CD8-positive, alpha-beta memory T cell (primary cell): ENCODE measurements at regions not wholly inside any gene's neighbourhood (a gene's known extent, or its start where the extent isn't known, plus 50 kb on each side); places are given as distances from the start of the nearest gene placed in this dataset.

Experiments
- CTCF ChIA-PET: fragments of 350-600 bp; sonication (Branson Sonifier 250); formaldehyde crosslinking; loops from one replicate; lab custom pipeline; 2021; ENCODE audit warnings: antibody characterized with exemption; lab: Charles Lee
- POLR2A ChIA-PET: fragments of 350-600 bp; sonication (Branson Sonifier 250); formaldehyde crosslinking; loops from one replicate; lab custom pipeline; 2021; ENCODE audit warnings: antibody characterized with exemption; lab: Charles Lee
- DNase-seq, 5 donors: peaks; one replicate each; pipeline versions ENCODE4 v3.0.0 to v3.0.0-alpha.2; 2020 to 2022; ENCODE audit warnings: mixed read lengths in 1 of 5
- H3K27ac ChIP-seq: one replicate; pipeline ENCODE4 v1.7.0; 2013; ENCODE audit warnings: low read depth, mild to moderate bottlenecking, low read length, moderate library complexity
- H3K27me3 ChIP-seq: 2 replicates; pipeline ENCODE4 v1.7.0; 2013; ENCODE audit warnings: low read length, mild to moderate bottlenecking; ENCODE audit not compliant: insufficient read depth, poor library complexity, severe bottlenecking
- H3K36me3 ChIP-seq: 2 replicates; pipeline ENCODE4 v1.7.0; 2013; ENCODE audit warnings: mild to moderate bottlenecking, low read length, moderate library complexity; ENCODE audit not compliant: insufficient read depth
- H3K4me1 ChIP-seq: 2 replicates; pipeline ENCODE4 v1.7.0; 2013; ENCODE audit warnings: mild to moderate bottlenecking, low read length, moderate library complexity; ENCODE audit not compliant: insufficient read depth
- H3K4me3 ChIP-seq: 2 replicates; pipeline ENCODE4 v1.7.0; 2013; ENCODE audit warnings: mild to moderate bottlenecking, low read length
- H3K9me3 ChIP-seq: 2 replicates; pipeline ENCODE4 v1.7.0; 2013; ENCODE audit warnings: mild to moderate bottlenecking, low read length
- H3K27ac Mint-ChIP-seq, 8 donors: one replicate each; pipeline ENCODE4 v1.8.0; 2020 to 2021; ENCODE audit warnings: mixed read lengths in 8 of 8, mild to moderate bottlenecking in 6 of 8, inconsistent platforms in 3 of 8, moderate library complexity in 3 of 8
- H3K27me3 Mint-ChIP-seq, 2 donors: one replicate each; pipeline ENCODE4 v1.8.0; 2020 to 2021; ENCODE audit warnings: mixed read lengths in 2 of 2, mild to moderate bottlenecking in 1 of 2, moderate library complexity in 1 of 2
- H3K36me3 Mint-ChIP-seq, 3 donors: one replicate each; pipeline ENCODE4 v1.8.0; 2020 to 2021; ENCODE audit warnings: mixed read lengths in 3 of 3, inconsistent platforms in 1 of 3, mild to moderate bottlenecking in 1 of 3
- H3K4me1 Mint-ChIP-seq, 3 donors: one replicate each; pipeline ENCODE4 v1.8.0; 2020 to 2021; ENCODE audit warnings: mixed read lengths in 3 of 3, inconsistent platforms in 1 of 3, mild to moderate bottlenecking in 1 of 3
- H3K4me3 Mint-ChIP-seq, 7 donors: one replicate each; pipeline ENCODE4 v1.8.0; 2020 to 2021; ENCODE audit warnings: mixed read lengths in 7 of 7, mild to moderate bottlenecking in 6 of 7, moderate library complexity in 4 of 7, inconsistent platforms in 2 of 7
- H3K9me3 Mint-ChIP-seq, 5 donors: one replicate each; pipeline ENCODE4 v1.8.0; 2020 to 2022; ENCODE audit warnings: mixed read lengths in 5 of 5, mild to moderate bottlenecking in 3 of 5, moderate library complexity in 2 of 5, inconsistent platforms in 1 of 5

DNA sequence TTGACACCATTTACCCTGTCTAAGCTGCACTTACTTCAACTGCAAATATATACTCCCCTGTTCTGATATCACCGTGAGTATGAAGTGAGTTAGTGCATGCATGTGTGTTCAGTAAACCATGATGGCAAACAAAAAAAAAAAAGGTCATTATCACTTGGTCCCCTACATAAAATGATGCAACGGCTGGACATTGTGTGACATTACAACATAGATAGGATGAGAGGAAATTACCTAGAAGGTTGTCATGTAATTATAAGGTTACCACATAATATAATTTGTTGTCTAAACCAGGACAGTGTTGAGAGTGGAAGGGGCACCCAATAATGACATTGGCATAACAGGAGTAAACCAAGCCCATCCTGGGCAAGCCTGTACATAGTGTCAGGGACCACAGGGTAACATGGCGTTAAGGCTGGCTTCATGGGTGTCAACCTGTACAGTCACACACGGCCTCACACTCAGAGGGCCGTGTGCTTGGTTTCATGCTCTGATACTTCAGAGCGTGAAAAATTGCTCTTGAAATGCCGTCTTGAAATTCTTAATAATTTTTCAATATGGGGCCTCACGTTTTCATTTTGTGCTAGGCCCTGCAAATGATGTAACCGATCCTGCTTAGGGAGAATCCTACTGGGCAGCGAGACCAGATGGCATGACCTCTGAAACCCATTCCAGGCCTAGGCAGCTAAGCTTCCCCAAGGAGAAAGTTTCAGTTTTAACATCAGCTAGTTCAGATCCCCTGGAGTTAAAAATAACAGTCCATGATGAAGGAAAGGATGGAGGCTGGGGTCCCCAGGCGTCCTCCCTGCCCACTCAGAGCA, 106.1 kb downstream of the AXIN2 start:
- ChIA-PET POLR2A (no interaction called here), CTCF (interaction anchor here (1.3 kb wide), 1 partner anchor 339 kb away, joined by 3 read pairs; no protein-coding TSS in a partner anchor)
- H3K27ac Mint-ChIP-seq: no peak overlapping the region
- Histone ChIP-seq H3K36me3 (no peaks in the 10 kb centered on the region), H3K27me3 (no peaks in the 10 kb centered on the region), H3K9me3 (no peaks in the 10 kb centered on the region), H3K4me1 (no peaks in the 10 kb centered on the region), H3K27ac (no peak overlapping the region), H3K4me3 (no peak overlapping the region)
- peaks cover 4 to 5% of the 10 kb centered on the region in 2 donors for H3K27me3 Mint-ChIP-seq
- H3K4me1 Mint-ChIP-seq: no peaks in the 10 kb centered on the region
- peaks cover 0 to 10% (median 0%) of the 10 kb centered on the region in 3 donors for H3K36me3 Mint-ChIP-seq
- no peak for DNase-seq
- no peak overlapping the region for H3K4me3 Mint-ChIP-seq
- no peaks in the 10 kb centered on the region for H3K9me3 Mint-ChIP-seq

- ChIA-PET POLR2A (no interaction called here), CTCF (no interaction called here)
- Histone ChIP-seq H3K4me3 (no peak overlapping the region), H3K27ac (no peak overlapping the region), H3K36me3 (no peaks in the 10 kb centered on the region), H3K9me3 (no peaks in the 10 kb centered on the region), H3K27me3 (no peaks in the 10 kb centered on the region), H3K4me1 (no peaks in the 10 kb centered on the region)
- H3K4me3 Mint-ChIP-seq: no peak overlapping the region
- peaks cover under 1 to 8% of the 10 kb centered on the region in 2 donors for H3K27me3 Mint-ChIP-seq
- peaks cover 0 to 10% (median 0%) of the 10 kb centered on the region in 3 donors for H3K36me3 Mint-ChIP-seq
- no peaks in the 10 kb centered on the region for H3K9me3 Mint-ChIP-seq
- no peak overlapping the region for H3K27ac Mint-ChIP-seq
- H3K4me1 Mint-ChIP-seq: peaks cover 0 to 2% (median 0%) of the 10 kb centered on the region in 3 donors
- no peak for DNase-seq
These were observed 108.1 kb downstream of the AXIN2 start for GRCh38 chr17:65453204-65453931.

DNA sequence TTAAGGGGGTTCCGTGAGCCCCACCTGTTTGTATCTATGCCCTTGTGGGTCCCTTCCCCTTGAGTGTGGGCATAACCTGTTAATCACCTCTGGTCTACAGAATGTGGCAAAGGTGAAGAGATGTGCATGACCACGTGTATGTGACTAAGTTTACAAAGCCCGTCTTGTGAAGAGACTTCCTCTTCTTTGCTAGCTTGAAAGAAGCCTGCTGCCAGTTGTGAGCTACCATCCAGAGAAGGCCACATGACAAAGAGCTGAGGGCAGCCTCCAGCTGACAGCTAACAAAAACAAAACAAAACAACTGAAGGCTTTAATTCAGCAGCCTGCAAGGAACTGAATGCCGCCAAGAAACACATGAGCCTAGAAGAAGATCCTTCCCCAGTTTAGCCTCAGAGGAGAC, 112.0 kb downstream of the AXIN2 start:
- Histone ChIP-seq H3K36me3 (no peaks in the 10 kb centered on the region), H3K27me3 (no peaks in the 10 kb centered on the region), H3K27ac (no peak overlapping the region), H3K4me3 (no peak overlapping the region), H3K9me3 (no peaks in the 10 kb centered on the region), H3K4me1 (no peaks in the 10 kb centered on the region)
- ChIA-PET POLR2A (no interaction called here), CTCF (no interaction called here)
- H3K36me3 Mint-ChIP-seq: peaks cover 0 to 10% (median 0%) of the 10 kb centered on the region in 3 donors
- no peak overlapping the region for H3K27ac Mint-ChIP-seq
- DNase-seq: no peak
- peaks cover 8 to 15% of the 10 kb centered on the region in 2 donors for H3K27me3 Mint-ChIP-seq
- peaks cover 0 to 2% (median 0%) of the 10 kb centered on the region in 3 donors for H3K4me1 Mint-ChIP-seq
- no peaks in the 10 kb centered on the region for H3K9me3 Mint-ChIP-seq
- no peak overlapping the region for H3K4me3 Mint-ChIP-seq

GRCh38 chr17:65447823-65448222, 113.6 kb downstream of the AXIN2 start:
- CTCF ChIA-PET: no interaction called here

GRCh38 chr17:65446838-65447526, 114.5 kb downstream of the AXIN2 start:
- DNase-seq: no peak
- Histone ChIP-seq H3K4me1 (no peaks in the 10 kb centered on the region), H3K9me3 (no peaks in the 10 kb centered on the region), H3K27ac (no peak overlapping the region), H3K36me3 (no peaks in the 10 kb centered on the region), H3K4me3 (no peak overlapping the region), H3K27me3 (no peaks in the 10 kb centered on the region)
- H3K36me3 Mint-ChIP-seq: peaks cover 0 to 4% (median 0%) of the 10 kb centered on the region in 3 donors
- peaks cover 12 to 38% of the 10 kb centered on the region in 2 donors for H3K27me3 Mint-ChIP-seq
- peak overlapping the region in 1 of 8 donors; percentile 11 for H3K27ac Mint-ChIP-seq
- no peaks in the 10 kb centered on the region for H3K9me3 Mint-ChIP-seq
- H3K4me3 Mint-ChIP-seq: no peak overlapping the region
- ChIA-PET CTCF (no interaction called here), POLR2A (no interaction called here)
- H3K4me1 Mint-ChIP-seq: peaks cover 0 to 2% (median 0%) of the 10 kb centered on the region in 3 donors

More at GRCh38 chr17:65447823-65448222, 113.6 kb downstream of the AXIN2 start:
- H3K4me1 Mint-ChIP-seq: peaks cover 0 to 2% (median 0%) of the 10 kb centered on the region in 3 donors
- no peaks in the 10 kb centered on the region for H3K9me3 ChIP-seq
- no peak for DNase-seq
- no peak overlapping the region for H3K27ac ChIP-seq
- POLR2A ChIA-PET: no interaction called here
- no peaks in the 10 kb centered on the region for H3K9me3 Mint-ChIP-seq
- H3K4me3 Mint-ChIP-seq: no peak overlapping the region
- no peaks in the 10 kb centered on the region for H3K27me3 ChIP-seq
- peak overlapping the region in 1 of 8 donors; percentile 24 for H3K27ac Mint-ChIP-seq
- peaks cover 10 to 30% of the 10 kb centered on the region in 2 donors for H3K27me3 Mint-ChIP-seq
- no peaks in the 10 kb centered on the region for H3K36me3 ChIP-seq
- no peaks in the 10 kb centered on the region for H3K4me1 ChIP-seq
- H3K4me3 ChIP-seq: no peak overlapping the region
- H3K36me3 Mint-ChIP-seq: peaks cover 0 to 10% (median 0%) of the 10 kb centered on the region in 3 donors

DNA sequence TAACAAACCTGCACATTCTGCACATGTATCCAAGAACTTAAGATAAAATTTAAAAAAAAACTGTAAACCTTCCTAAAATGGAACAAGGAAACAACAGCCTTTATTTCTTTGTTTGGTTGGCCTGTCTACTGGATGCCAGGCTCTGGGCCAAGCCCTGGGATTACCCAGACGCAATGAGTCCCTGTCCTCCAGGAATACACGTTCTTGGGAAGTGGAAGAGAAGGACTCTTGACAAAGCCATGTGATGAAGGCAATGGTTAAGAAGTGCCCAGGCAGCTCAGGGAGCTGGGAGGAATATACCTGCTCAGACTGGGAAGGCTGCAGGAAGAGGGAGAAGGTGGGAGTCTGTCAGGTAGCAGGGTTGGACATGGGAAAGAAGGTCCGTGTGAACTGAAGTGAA, 115.4 kb downstream of the AXIN2 start:
- no peak overlapping the region for H3K4me3 Mint-ChIP-seq
- POLR2A ChIA-PET: no interaction called here
- H3K36me3 Mint-ChIP-seq: no peaks in the 10 kb centered on the region
- CTCF ChIA-PET: no interaction called here
- H3K27ac Mint-ChIP-seq: no peak overlapping the region
- Histone ChIP-seq H3K36me3 (no peaks in the 10 kb centered on the region), H3K27me3 (no peaks in the 10 kb centered on the region), H3K4me1 (no peaks in the 10 kb centered on the region), H3K9me3 (no peaks in the 10 kb centered on the region), H3K27ac (no peak overlapping the region), H3K4me3 (no peak overlapping the region)
- no peaks in the 10 kb centered on the region for H3K9me3 Mint-ChIP-seq
- no peak for DNase-seq
- peaks cover 0 to 2% (median 0%) of the 10 kb centered on the region in 3 donors for H3K4me1 Mint-ChIP-seq
- peaks cover 14 to 41% of the 10 kb centered on the region in 2 donors for H3K27me3 Mint-ChIP-seq

GRCh38 chr17:65444049-65444448, 117.4 kb downstream of the AXIN2 start:
- H3K36me3 Mint-ChIP-seq: no peaks in the 10 kb centered on the region
- no peaks in the 10 kb centered on the region for H3K27me3 ChIP-seq
- CTCF ChIA-PET: no interaction called here
- H3K4me3 Mint-ChIP-seq: no peak overlapping the region
- H3K36me3 ChIP-seq: no peaks in the 10 kb centered on the region
- H3K27me3 Mint-ChIP-seq: peaks cover 9 to 56% of the 10 kb centered on the region in 2 donors
- no peak overlapping the region for H3K4me3 ChIP-seq
- no peaks in the 10 kb centered on the region for H3K4me1 Mint-ChIP-seq
- no peak overlapping the region for H3K27ac Mint-ChIP-seq
- POLR2A ChIA-PET: no interaction called here
- no peak overlapping the region for H3K27ac ChIP-seq
- no peaks in the 10 kb centered on the region for H3K4me1 ChIP-seq
- no peaks in the 10 kb centered on the region for H3K9me3 Mint-ChIP-seq
- no peak for DNase-seq
- no peaks in the 10 kb centered on the region for H3K9me3 ChIP-seq
